ENCODE measurements at regions not wholly inside any gene's neighbourhood (a gene's known extent, or its start where the extent isn't known, plus 50 kb on each side); places are given as distances from the start of the nearest gene placed in this dataset.

GRCh38 chr20:4335722-4336121, 86.6 kb upstream of the ADRA1D start:
- no peak overlapping the region for H2AFZ ChIP-seq (ENCODE audit: low read depth, low read length)
- no peaks in the 10 kb centered on the region for H3F3A ChIP-seq (ENCODE audit: insufficient read depth, low read length, poor library complexity, severe bottlenecking)
- H3K27me3 ChIP-seq (ENCODE audit: insufficient read depth, low read depth, low read length): no peaks in the 10 kb centered on the region
- no peak overlapping the region for H3K4me2 ChIP-seq (ENCODE audit: low read length)
- H4K20me1 ChIP-seq (ENCODE audit: insufficient read depth): no peaks in the 10 kb centered on the region
- H3K27ac ChIP-seq (ENCODE audit: low read length): no peak overlapping the region
- no peaks in the 10 kb centered on the region for H3K36me3 ChIP-seq (ENCODE audit: insufficient read depth, low read length)
- no peak overlapping the region for H3K9ac ChIP-seq (ENCODE audit: low read length)
- TF ChIP-seq SMC3 (conservative IDR thresholded peaks at IDR 0.05; ENCODE audit: poor library complexity): no peak
- no peak for TF ChIP-seq TAF1 (IDR thresholded peaks at IDR 0.05; ENCODE audit: low read depth)
- TF ChIP-seq EP300 (conservative IDR thresholded peaks at IDR 0.05; ENCODE audit: poor library complexity, severe bottlenecking): no peak
- no peak for TF ChIP-seq REST (IDR thresholded peaks at IDR 0.05; ENCODE audit: borderline replicate concordance)
- TF ChIP-seq POLR2AphosphoS5 (IDR thresholded peaks at IDR 0.05): no peak
- TF ChIP-seq MXI1 (conservative IDR thresholded peaks at IDR 0.05; ENCODE audit: poor library complexity, severe bottlenecking): no peak
- TF ChIP-seq EZH2 (IDR thresholded peaks at IDR 0.05; ENCODE audit: borderline replicate concordance, insufficient read depth, low read length, poor library complexity, severe bottlenecking): no peak
- no peak for TF ChIP-seq RAD21 (conservative IDR thresholded peaks at IDR 0.05)
- no peak for TF ChIP-seq CTCF (IDR thresholded peaks at IDR 0.05; ENCODE audit: poor library complexity, severe bottlenecking)
- no peaks in the 10 kb centered on the region for H3K9me2 ChIP-seq (ENCODE audit: insufficient read depth, low read length)
- no peak overlapping the region for H3K4me3 ChIP-seq (ENCODE audit: low read length)
- H3K79me2 ChIP-seq (replicated peaks; ENCODE audit: insufficient read depth, low read length): no peaks in the 10 kb centered on the region
- no peaks in the 10 kb centered on the region for H3K9me3 ChIP-seq (ENCODE audit: low read length)

- Histone ChIP-seq H3F3A (ENCODE audit: insufficient read depth, low read length, poor library complexity, severe bottlenecking) (no peaks in the 10 kb centered on the region), H3K27ac (ENCODE audit: low read length) (no peak overlapping the region), H2AFZ (ENCODE audit: low read depth, low read length) (no peak overlapping the region), H3K9me2 (ENCODE audit: insufficient read depth, low read length) (no peaks in the 10 kb centered on the region), H3K27me3 (ENCODE audit: insufficient read depth, low read depth, low read length) (no peaks in the 10 kb centered on the region), H3K4me3 (ENCODE audit: low read length) (no peak overlapping the region), H3K79me2 (replicated peaks; ENCODE audit: insufficient read depth, low read length) (no peaks in the 10 kb centered on the region), H3K4me2 (ENCODE audit: low read length) (no peak overlapping the region), H4K20me1 (ENCODE audit: insufficient read depth) (no peaks in the 10 kb centered on the region), H3K9me3 (ENCODE audit: low read length) (no peaks in the 10 kb centered on the region), H3K9ac (ENCODE audit: low read length) (no peak overlapping the region), H3K36me3 (ENCODE audit: insufficient read depth, low read length) (no peaks in the 10 kb centered on the region)
- TF ChIP-seq REST (IDR thresholded peaks at IDR 0.05; ENCODE audit: borderline replicate concordance) (no peak), POLR2AphosphoS5 (IDR thresholded peaks at IDR 0.05) (no peak), RAD21 (conservative IDR thresholded peaks at IDR 0.05) (no peak), MXI1 (conservative IDR thresholded peaks at IDR 0.05; ENCODE audit: poor library complexity, severe bottlenecking) (no peak), SMC3 (conservative IDR thresholded peaks at IDR 0.05; ENCODE audit: poor library complexity) (no peak), TAF1 (IDR thresholded peaks at IDR 0.05; ENCODE audit: low read depth) (no peak), EP300 (conservative IDR thresholded peaks at IDR 0.05; ENCODE audit: poor library complexity, severe bottlenecking) (no peak), CTCF (IDR thresholded peaks at IDR 0.05; ENCODE audit: poor library complexity, severe bottlenecking) (no peak), EZH2 (IDR thresholded peaks at IDR 0.05; ENCODE audit: borderline replicate concordance, insufficient read depth, low read length, poor library complexity, severe bottlenecking) (no peak)
Observed at GRCh38 chr20:4332121-4332860, 83.2 kb upstream of the ADRA1D start.
